Adrenal gland (tissue), 9 donors: ENCODE measurements at regions not wholly inside any gene's neighbourhood (a gene's known extent, or its start where the extent isn't known, plus 50 kb on each side); places are given as distances from the start of the nearest gene placed in this dataset.
A peak's percentile ranks its signal among the peaks of the same experiment; 100 is the strongest.

Experiments used
- DNase-seq, 7 donors: peaks; one replicate each; pipeline ENCODE4 v3.0.0-alpha.2; 2019 to 2020
- H3K27ac ChIP-seq, 5 donors: fragments of 200-600 bp; sonication (generic) in 4 of 5; 1 replicate in 3 of 5; 2 replicates in 2 of 5; pipeline versions ENCODE4 v1.5.1 to v1.8.0; 2016 to 2020; ENCODE audit warnings: mild to moderate bottlenecking in 1 of 5
- H3K27me3 ChIP-seq: fragments of 200-600 bp; 2 replicates; pipeline ENCODE4 v1.8.0; 2021
- H3K36me3 ChIP-seq, 2 donors: fragments of 200-600 bp; replicated peaks in 1 of 2; 1 replicate in 1 of 2; 2 replicates in 1 of 2; pipeline versions ENCODE4 v1.5.1 to v1.8.0; 2018 to 2022
- H3K4me1 ChIP-seq, 2 donors: fragments of 200-600 bp; replicated peaks in 1 of 2; 1 replicate in 1 of 2; 2 replicates in 1 of 2; pipeline versions ENCODE4 v1.5.1 to v1.8.0; 2018 to 2021
- H3K4me3 ChIP-seq, 4 donors: fragments of 200-600 bp; sonication (generic) in 3 of 4; one replicate each; pipeline ENCODE4 v1.5.1; 2016 to 2018
- H3K9me3 ChIP-seq, 3 donors: fragments of 200-600 bp; sonication (generic) in 1 of 3; replicated peaks in 1 of 3; 1 replicate in 2 of 3; 2 replicates in 1 of 3; pipeline versions ENCODE4 v1.5.1 to v1.8.0; 2016 to 2021
- POLR2A ChIP-seq, 2 donors: fragments of 450-650 bp; IDR thresholded peaks; one replicate each; pipeline ENCODE4 v1.6.1; 2017; ENCODE audit warnings: antibody characterized with exemption in 2 of 2, mild to moderate bottlenecking in 2 of 2, moderate library complexity in 1 of 2
- WGBS, 4 donors: extraction: QIAGEN DNeasy Blood & Tissue Kit in 2 of 4; methylation state at CpG; one replicate each; pipeline versions ENCODE4 v1.1.5 to v1.1.7; 2013 to 2017; 5-methylcytosine and 5-hydroxymethylcytosine counted together
- intact Hi-C, 2 donors: fragments of 100-400 bp; cut with DNase I; formaldehyde crosslinking; loops; one replicate each; pipeline versions ENCODE4 v1.14.1 to v1.15.0; 2022 to 2023
- TF ChIP-seq, protein P1 (sequence below), 6 experiments: fragments of 450-650 bp in 4 of 6; fragments of 200-600 bp in 2 of 6; sonication (generic) in 1 of 6; IDR thresholded peaks; 1 replicate in 5 of 6; 2 replicates in 1 of 6; pipeline versions ENCODE4 v1.5.1 to v1.8.0; 2016 to 2021; ENCODE audit warnings: antibody characterized with exemption in 6 of 6, mild to moderate bottlenecking in 2 of 6, moderate library complexity in 1 of 6
- donor health status: healthy with polysubstance abuse.
- donor health status: Bipolar disorder and iron deficiency.
- donor health status: DM: yes; HTN: yes; CAD: no.
- donor health status: DM: no; HTN: no; CAD: no.
- donor health status: DM: no; HTN: no; CAD: no.

DNA sequence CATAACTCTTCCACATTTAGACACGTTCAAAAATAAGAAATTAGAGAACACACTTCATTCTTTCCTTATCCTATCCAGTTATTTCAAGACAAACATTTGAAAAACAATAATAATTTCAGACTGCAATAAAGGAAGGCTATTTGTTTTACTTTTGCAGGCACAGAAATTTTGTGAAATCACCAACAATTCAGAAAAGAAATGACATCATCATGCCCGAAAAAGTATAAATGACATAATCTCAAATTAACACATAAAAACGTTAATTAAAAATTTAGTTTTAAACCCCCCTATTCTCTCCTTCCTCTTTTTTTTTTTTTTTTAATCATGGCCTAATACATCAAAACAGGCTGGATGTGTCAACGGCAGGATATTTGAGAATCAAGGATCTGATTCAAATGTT, 468.4 kb upstream of the RBFOX1 start:
- no peaks in the 10 kb centered on the region for H3K9me3 ChIP-seq
- H3K4me3 ChIP-seq, result no peak overlapping the region
- no peak for TF ChIP-seq POLR2A (IDR thresholded peaks at IDR 0.05)
- TF ChIP-seq, protein P1, sequence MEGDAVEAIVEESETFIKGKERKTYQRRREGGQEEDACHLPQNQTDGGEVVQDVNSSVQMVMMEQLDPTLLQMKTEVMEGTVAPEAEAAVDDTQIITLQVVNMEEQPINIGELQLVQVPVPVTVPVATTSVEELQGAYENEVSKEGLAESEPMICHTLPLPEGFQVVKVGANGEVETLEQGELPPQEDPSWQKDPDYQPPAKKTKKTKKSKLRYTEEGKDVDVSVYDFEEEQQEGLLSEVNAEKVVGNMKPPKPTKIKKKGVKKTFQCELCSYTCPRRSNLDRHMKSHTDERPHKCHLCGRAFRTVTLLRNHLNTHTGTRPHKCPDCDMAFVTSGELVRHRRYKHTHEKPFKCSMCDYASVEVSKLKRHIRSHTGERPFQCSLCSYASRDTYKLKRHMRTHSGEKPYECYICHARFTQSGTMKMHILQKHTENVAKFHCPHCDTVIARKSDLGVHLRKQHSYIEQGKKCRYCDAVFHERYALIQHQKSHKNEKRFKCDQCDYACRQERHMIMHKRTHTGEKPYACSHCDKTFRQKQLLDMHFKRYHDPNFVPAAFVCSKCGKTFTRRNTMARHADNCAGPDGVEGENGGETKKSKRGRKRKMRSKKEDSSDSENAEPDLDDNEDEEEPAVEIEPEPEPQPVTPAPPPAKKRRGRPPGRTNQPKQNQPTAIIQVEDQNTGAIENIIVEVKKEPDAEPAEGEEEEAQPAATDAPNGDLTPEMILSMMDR (IDR thresholded peaks at IDR 0.05), result no peak
- H3K27me3 ChIP-seq, result no peaks in the 10 kb centered on the region
- no peak for DNase-seq
- H3K27ac ChIP-seq, result peak overlapping the region in 1 of 5 donors; percentile 6
- 58 to 71% (median 61%) methylated on average over 4 of the region's 4 CpGs for WGBS, 4 donors
- H3K36me3 ChIP-seq, result no peaks in the 10 kb centered on the region
- H3K4me1 ChIP-seq, result no peaks in the 10 kb centered on the region
- intact Hi-C loops, result no loop called here

DNA sequence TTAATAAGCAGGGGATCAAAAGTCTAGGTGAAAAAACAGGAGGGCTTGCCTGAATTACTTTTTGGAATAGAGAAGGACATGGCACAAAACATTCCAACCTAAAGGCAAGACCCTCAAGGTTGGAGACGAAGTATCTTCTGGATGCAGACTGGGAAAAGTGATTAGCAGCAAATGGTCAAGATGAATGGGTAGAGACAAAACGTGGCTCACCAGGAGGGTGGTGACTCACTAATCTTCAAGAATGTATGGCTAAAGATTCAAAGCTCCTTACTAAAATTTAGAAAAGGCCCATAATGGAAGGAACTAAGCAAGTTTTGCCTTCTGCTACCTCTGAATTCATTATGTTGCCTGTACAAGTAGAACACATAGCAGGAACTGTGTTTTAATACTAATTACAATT, 469.5 kb upstream of the RBFOX1 start:
- intact Hi-C loops, result no loop called here
- TF ChIP-seq, protein P1 (IDR thresholded peaks at IDR 0.05), result no peak
- TF ChIP-seq POLR2A (IDR thresholded peaks at IDR 0.05), result no peak
- no peak overlapping the region for H3K4me3 ChIP-seq
- no peaks in the 10 kb centered on the region for H3K36me3 ChIP-seq
- H3K27ac ChIP-seq, result no peak overlapping the region
- DNase-seq, result no peak
- 31 to 44% (median 36%) methylated on average over 2 of the region's 2 CpGs for WGBS, 4 donors
- H3K27me3 ChIP-seq, result no peaks in the 10 kb centered on the region
- H3K9me3 ChIP-seq, result no peaks in the 10 kb centered on the region
- no peaks in the 10 kb centered on the region for H3K4me1 ChIP-seq

DNA sequence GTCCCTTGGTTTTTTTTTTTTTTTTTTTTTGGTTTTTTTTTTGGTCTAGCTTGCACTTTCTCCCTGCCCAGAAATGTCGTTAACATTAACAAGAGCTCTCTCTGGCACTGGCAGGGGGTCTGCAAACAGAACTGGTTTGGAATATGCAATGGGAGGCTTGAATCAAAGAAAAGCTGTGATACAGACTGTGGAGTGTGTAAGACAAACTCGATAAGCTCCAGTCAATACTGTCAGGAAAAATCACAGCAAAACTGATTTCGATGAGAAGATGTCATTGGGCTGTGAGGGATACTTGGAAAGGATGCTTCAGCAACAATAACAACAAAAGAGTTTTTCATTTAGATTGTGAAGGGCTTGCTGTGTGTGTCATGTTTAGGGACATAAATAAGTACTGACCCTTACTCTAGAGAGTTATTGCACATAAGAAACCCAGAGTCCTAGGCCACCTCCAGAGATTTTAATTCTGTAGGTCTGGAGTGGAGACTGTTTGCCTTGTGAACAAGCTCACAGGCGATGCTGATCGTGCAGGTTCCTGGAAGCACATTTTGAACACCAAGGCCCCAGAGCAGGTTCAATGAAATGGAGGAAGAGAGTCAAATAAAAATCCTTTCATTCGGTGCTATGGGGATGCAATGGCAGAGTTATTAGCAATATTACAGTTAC, 470.7 kb upstream of the RBFOX1 start:
- no peak for TF ChIP-seq POLR2A (IDR thresholded peaks at IDR 0.05)
- TF ChIP-seq, protein P1 (IDR thresholded peaks at IDR 0.05), result no peak
- Histone ChIP-seq H3K27ac (no peak overlapping the region), H3K4me1 (no peaks in the 10 kb centered on the region), H3K36me3 (no peaks in the 10 kb centered on the region), H3K9me3 (no peaks in the 10 kb centered on the region), H3K4me3 (no peak overlapping the region), H3K27me3 (no peaks in the 10 kb centered on the region)
- 57 to 66% (median 58%) methylated on average over 6 of the region's 6 CpGs for WGBS, 4 donors
- DNase-seq, result no peak
- intact Hi-C loops, result no loop called here

DNA sequence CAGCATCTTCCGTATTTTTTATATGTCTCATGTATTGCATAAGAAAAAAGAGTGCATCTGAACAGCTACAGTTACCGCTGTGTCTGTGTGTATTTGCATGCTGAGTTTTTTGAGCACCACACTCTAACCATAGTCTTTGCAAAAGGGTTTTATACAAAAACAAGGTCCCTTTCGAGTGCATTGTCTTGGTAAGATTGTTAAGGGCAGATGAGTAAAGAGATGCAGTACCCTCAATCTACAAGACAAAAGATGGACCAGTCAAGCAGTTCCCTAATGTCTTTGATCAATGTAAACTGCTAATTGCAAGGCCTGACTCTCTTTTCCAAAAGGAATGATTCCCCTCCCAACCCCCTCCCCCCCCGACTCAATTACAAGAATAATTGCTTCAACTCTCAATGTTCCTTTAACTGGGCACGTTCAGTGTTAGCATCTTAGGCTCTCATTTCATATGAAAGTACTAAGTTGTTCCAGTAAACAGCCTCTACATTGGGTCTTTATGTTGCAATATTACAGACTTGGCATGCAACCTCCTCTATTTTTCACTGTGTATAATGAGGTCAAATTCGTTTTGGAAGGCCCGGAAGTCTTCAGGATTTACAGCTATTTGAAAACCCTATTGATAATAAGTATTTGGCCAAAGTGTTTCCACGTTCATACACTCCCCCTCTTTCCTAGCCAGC, 471.4 kb upstream of the RBFOX1 start:
- H3K36me3 ChIP-seq, result no peaks in the 10 kb centered on the region
- no peaks in the 10 kb centered on the region for H3K4me1 ChIP-seq
- no peaks in the 10 kb centered on the region for H3K27me3 ChIP-seq
- intact Hi-C loops, result no loop called here
- WGBS, 4 donors, result 25 to 41% (median 32%) methylated on average over 8 of the region's 8 CpGs
- no peak for DNase-seq
- no peaks in the 10 kb centered on the region for H3K9me3 ChIP-seq
- H3K27ac ChIP-seq, result no peak overlapping the region
- H3K4me3 ChIP-seq, result no peak overlapping the region
- TF ChIP-seq, protein P1 (IDR thresholded peaks at IDR 0.05), result no peak
- TF ChIP-seq POLR2A (IDR thresholded peaks at IDR 0.05), result no peak
